ENCODE measurements at regions not wholly inside any gene's neighbourhood (a gene's known extent, or its start where the extent isn't known, plus 50 kb on each side); places are given as distances from the start of the nearest gene placed in this dataset.

DNA sequence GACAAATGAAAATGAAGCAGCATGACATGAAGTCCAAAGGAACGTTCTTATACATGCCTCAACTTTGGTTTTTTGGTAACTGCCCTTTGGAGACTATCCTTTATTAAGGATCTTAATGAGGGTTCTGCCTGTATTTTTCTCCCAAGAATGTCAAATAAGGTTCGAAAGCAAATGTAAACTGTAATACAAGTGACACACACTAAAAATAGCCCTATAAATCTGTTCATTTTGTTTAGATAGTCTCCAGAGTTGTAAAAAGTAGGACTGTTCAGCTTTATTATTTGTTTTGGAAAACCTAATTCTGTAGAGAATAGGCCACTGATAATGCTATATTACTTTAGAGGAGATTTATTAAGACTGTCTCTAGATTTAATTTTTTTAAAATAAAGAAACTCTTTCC lies 80.5 kb upstream of the CDIN1 start:
- no peaks in the 10 kb centered on the region for H3K36me3 Mint-ChIP-seq (ENCODE audit: low read depth)

GRCh38 chr15:36499412-36500389 lies 79.7 kb upstream of the CDIN1 start:
- H3K27ac Mint-ChIP-seq = peak overlapping the region; percentile 87 to 93 (median 91)
- peak overlapping the region in 2 of 3 experiments; percentile 42 to 47 for H3K4me3 Mint-ChIP-seq
- no peaks in the 10 kb centered on the region for H3K36me3 Mint-ChIP-seq (ENCODE audit: low read depth)
- H3K9me3 Mint-ChIP-seq = no peaks in the 10 kb centered on the region
- no peak for TF ChIP-seq CTCF (IDR thresholded peaks at IDR 0.05; ENCODE audit: unreplicated experiment in 3 of 3)
- H3K4me1 Mint-ChIP-seq = peaks cover 38% of the 10 kb centered on the region
- no peaks in the 10 kb centered on the region for H3K27me3 Mint-ChIP-seq (ENCODE audit: low read depth)

More for the DNA sequence above, 80.5 kb upstream of the CDIN1 start:
- H3K4me1 Mint-ChIP-seq = peaks cover 38% of the 10 kb centered on the region
- peak overlapping the region; percentile 82 to 93 (median 87) for H3K27ac Mint-ChIP-seq
- no peaks in the 10 kb centered on the region for H3K27me3 Mint-ChIP-seq (ENCODE audit: low read depth)
- H3K4me3 Mint-ChIP-seq = no peak overlapping the region
- peaks cover 2% of the 10 kb centered on the region for H3K9me3 Mint-ChIP-seq
- TF ChIP-seq CTCF (IDR thresholded peaks at IDR 0.05; ENCODE audit: unreplicated experiment in 3 of 3) = no peak

GRCh38 chr15:36501063-36501678 lies 78.3 kb upstream of the CDIN1 start:
- Mint-ChIP-seq H3K27ac (peak overlapping the region; percentile 59 to 92 (median 76)), H3K4me3 (peak overlapping the region in 1 of 3 experiments; percentile 4), H3K4me1 (peaks cover 32% of the 10 kb centered on the region), H3K36me3 (ENCODE audit: low read depth) (no peaks in the 10 kb centered on the region), H3K9me3 (no peaks in the 10 kb centered on the region), H3K27me3 (ENCODE audit: low read depth) (no peaks in the 10 kb centered on the region)
- peak; percentile 65 to 83 (median 69) for TF ChIP-seq CTCF (IDR thresholded peaks at IDR 0.05; ENCODE audit: unreplicated experiment in 3 of 3)

GRCh38 chr15:36502509-36502908 lies 76.9 kb upstream of the CDIN1 start:
- Mint-ChIP-seq H3K36me3 (ENCODE audit: low read depth) (no peaks in the 10 kb centered on the region), H3K4me3 (peak overlapping the region in 1 of 3 experiments; percentile 14), H3K9me3 (no peaks in the 10 kb centered on the region), H3K27ac (peak overlapping the region; percentile 51 to 78 (median 54)), H3K27me3 (ENCODE audit: low read depth) (no peaks in the 10 kb centered on the region), H3K4me1 (peaks cover 32% of the 10 kb centered on the region)
- TF ChIP-seq CTCF (IDR thresholded peaks at IDR 0.05; ENCODE audit: unreplicated experiment in 3 of 3) = no peak

GRCh38 chr15:36506733-36507356 lies 72.6 kb upstream of the CDIN1 start:
- Mint-ChIP-seq H3K27me3 (ENCODE audit: low read depth) (no peaks in the 10 kb centered on the region), H3K4me3 (no peak overlapping the region), H3K27ac (no peak overlapping the region), H3K9me3 (no peaks in the 10 kb centered on the region), H3K36me3 (ENCODE audit: low read depth) (no peaks in the 10 kb centered on the region), H3K4me1 (peaks cover 12% of the 10 kb centered on the region)
- TF ChIP-seq CTCF (IDR thresholded peaks at IDR 0.05; ENCODE audit: unreplicated experiment in 3 of 3) = no peak

Measured in nephron (organoid).